A204.1 (cell line): ENCODE measurements at regions not wholly inside any gene's neighbourhood (a gene's known extent, or its start where the extent isn't known, plus 50 kb on each side); places are given as distances from the start of the nearest gene placed in this dataset.

ENCODE experiments used
- FAIRE-seq: peaks from 2 replicates; lab custom pipeline; 2012; peaks lifted over from hg19 to GRCh38; lab: Jason Lieb, UNC

GRCh38 chr17:70878879-70879278 is 709.5 kb downstream of the KCNJ2 start:
- FAIRE-seq, result no peak

- no peak for FAIRE-seq
Observed at GRCh38 chr17:70879401-70879800, 710.1 kb downstream of the KCNJ2 start.

- no peak for FAIRE-seq
Observed at GRCh38 chr17:70881093-70881492, 711.8 kb downstream of the KCNJ2 start.

GRCh38 chr17:70882504-70882903 is 713.2 kb downstream of the KCNJ2 start:
- no peak for FAIRE-seq

- no peak for FAIRE-seq
Observed at GRCh38 chr17:70886648-70887047, 717.3 kb downstream of the KCNJ2 start.

- FAIRE-seq, result no peak
Observed at GRCh38 chr17:70888324-70888723, 719.0 kb downstream of the KCNJ2 start.

- no peak for FAIRE-seq
Observed at GRCh38 chr17:70891306-70891705, 722.0 kb downstream of the KCNJ2 start.

- no peak for FAIRE-seq
Observed at GRCh38 chr17:70892527-70892926, 723.2 kb downstream of the KCNJ2 start.

- FAIRE-seq, result no peak
Observed at GRCh38 chr17:70896843-70897242, 727.5 kb downstream of the KCNJ2 start.

GRCh38 chr17:70897446-70897845 is 728.1 kb downstream of the KCNJ2 start:
- FAIRE-seq, result no peak

GRCh38 chr17:70901870-70902269 is 732.5 kb downstream of the KCNJ2 start:
- FAIRE-seq, result no peak

- no peak for FAIRE-seq
Observed at GRCh38 chr17:70905796-70906195, 736.5 kb downstream of the KCNJ2 start.

- no peak for FAIRE-seq
Observed at GRCh38 chr17:70906808-70907207, 737.5 kb downstream of the KCNJ2 start.

- peak; percentile 56 for FAIRE-seq
Observed at GRCh38 chr17:70912716-70913485, 743.6 kb downstream of the KCNJ2 start.

- no peak for FAIRE-seq
Observed at GRCh38 chr17:70916469-70916868, 747.1 kb downstream of the KCNJ2 start.

- FAIRE-seq, result no peak
Observed at GRCh38 chr17:70919241-70919640, 749.9 kb downstream of the KCNJ2 start.

- no peak for FAIRE-seq
Observed at GRCh38 chr17:70920416-70920815, 751.1 kb downstream of the KCNJ2 start.

GRCh38 chr17:70922268-70922667 is 752.9 kb downstream of the KCNJ2 start:
- FAIRE-seq, result no peak

- FAIRE-seq, result no peak
Observed at GRCh38 chr17:70924776-70925175, 755.4 kb downstream of the KCNJ2 start.

- no peak for FAIRE-seq
Observed at GRCh38 chr17:70929226-70929625, 759.9 kb downstream of the KCNJ2 start.

GRCh38 chr17:70934231-70934630 is 764.9 kb downstream of the KCNJ2 start:
- no peak for FAIRE-seq

GRCh38 chr17:70934835-70935234 is 765.5 kb downstream of the KCNJ2 start:
- no peak for FAIRE-seq

GRCh38 chr17:70936724-70937123 is 767.4 kb downstream of the KCNJ2 start:
- FAIRE-seq, result no peak

- no peak for FAIRE-seq
Observed at GRCh38 chr17:70938336-70938735, 769.0 kb downstream of the KCNJ2 start.

GRCh38 chr17:70945386-70945785 is 776.1 kb downstream of the KCNJ2 start:
- FAIRE-seq, result no peak
